CD8-positive, alpha-beta memory T cell (primary cell): ENCODE measurements at regions not wholly inside any gene's neighbourhood (a gene's known extent, or its start where the extent isn't known, plus 50 kb on each side); places are given as distances from the start of the nearest gene placed in this dataset.
A peak's percentile ranks its signal among the peaks of the same experiment; 100 is the strongest.
"Not testable (repeated sequence)": the region's sequence is repeated elsewhere in the genome, so short reads cannot be mapped to it uniquely, and the experiment has no call there.

Experiments used
- CTCF ChIA-PET: fragments of 350-600 bp; sonication (Branson Sonifier 250); formaldehyde crosslinking; loops from one replicate; lab custom pipeline; 2021; ENCODE audit warnings: antibody characterized with exemption; lab: Charles Lee
- POLR2A ChIA-PET: fragments of 350-600 bp; sonication (Branson Sonifier 250); formaldehyde crosslinking; loops from one replicate; lab custom pipeline; 2021; ENCODE audit warnings: antibody characterized with exemption; lab: Charles Lee
- DNase-seq, 5 donors: peaks; one replicate each; pipeline versions ENCODE4 v3.0.0 to v3.0.0-alpha.2; 2020 to 2022; ENCODE audit warnings: mixed read lengths in 1 of 5
- H3K27ac ChIP-seq: one replicate; pipeline ENCODE4 v1.7.0; 2013; ENCODE audit warnings: low read depth, mild to moderate bottlenecking, low read length, moderate library complexity
- H3K27me3 ChIP-seq: 2 replicates; pipeline ENCODE4 v1.7.0; 2013; ENCODE audit warnings: low read length, mild to moderate bottlenecking; ENCODE audit not compliant: insufficient read depth, poor library complexity, severe bottlenecking
- H3K36me3 ChIP-seq: 2 replicates; pipeline ENCODE4 v1.7.0; 2013; ENCODE audit warnings: mild to moderate bottlenecking, low read length, moderate library complexity; ENCODE audit not compliant: insufficient read depth
- H3K4me1 ChIP-seq: 2 replicates; pipeline ENCODE4 v1.7.0; 2013; ENCODE audit warnings: mild to moderate bottlenecking, low read length, moderate library complexity; ENCODE audit not compliant: insufficient read depth
- H3K4me3 ChIP-seq: 2 replicates; pipeline ENCODE4 v1.7.0; 2013; ENCODE audit warnings: mild to moderate bottlenecking, low read length
- H3K9me3 ChIP-seq: 2 replicates; pipeline ENCODE4 v1.7.0; 2013; ENCODE audit warnings: mild to moderate bottlenecking, low read length
- H3K27ac Mint-ChIP-seq, 8 donors: one replicate each; pipeline ENCODE4 v1.8.0; 2020 to 2021; ENCODE audit warnings: mixed read lengths in 8 of 8, mild to moderate bottlenecking in 6 of 8, inconsistent platforms in 3 of 8, moderate library complexity in 3 of 8
- H3K27me3 Mint-ChIP-seq, 2 donors: one replicate each; pipeline ENCODE4 v1.8.0; 2020 to 2021; ENCODE audit warnings: mixed read lengths in 2 of 2, mild to moderate bottlenecking in 1 of 2, moderate library complexity in 1 of 2
- H3K36me3 Mint-ChIP-seq, 3 donors: one replicate each; pipeline ENCODE4 v1.8.0; 2020 to 2021; ENCODE audit warnings: mixed read lengths in 3 of 3, inconsistent platforms in 1 of 3, mild to moderate bottlenecking in 1 of 3
- H3K4me1 Mint-ChIP-seq, 3 donors: one replicate each; pipeline ENCODE4 v1.8.0; 2020 to 2021; ENCODE audit warnings: mixed read lengths in 3 of 3, inconsistent platforms in 1 of 3, mild to moderate bottlenecking in 1 of 3
- H3K4me3 Mint-ChIP-seq, 7 donors: one replicate each; pipeline ENCODE4 v1.8.0; 2020 to 2021; ENCODE audit warnings: mixed read lengths in 7 of 7, mild to moderate bottlenecking in 6 of 7, moderate library complexity in 4 of 7, inconsistent platforms in 2 of 7
- H3K9me3 Mint-ChIP-seq, 5 donors: one replicate each; pipeline ENCODE4 v1.8.0; 2020 to 2022; ENCODE audit warnings: mixed read lengths in 5 of 5, mild to moderate bottlenecking in 3 of 5, moderate library complexity in 2 of 5, inconsistent platforms in 1 of 5

- ChIA-PET POLR2A (no interaction called here), CTCF (no interaction called here)
- Mint-ChIP-seq H3K9me3 (peaks cover 0 to 24% (median 2%) of the 10 kb centered on the region in 5 donors), H3K27me3 (no peaks in the 10 kb centered on the region), H3K4me3 (no peak overlapping the region), H3K4me1 (no peaks in the 10 kb centered on the region), H3K36me3 (no peaks in the 10 kb centered on the region), H3K27ac (no peak overlapping the region)
- Histone ChIP-seq H3K36me3 (no peaks in the 10 kb centered on the region), H3K4me1 (no peaks in the 10 kb centered on the region), H3K27me3 (no peaks in the 10 kb centered on the region), H3K9me3 (no peaks in the 10 kb centered on the region), H3K27ac (no peak overlapping the region), H3K4me3 (no peak overlapping the region)
- no peak for DNase-seq
Measured at GRCh38 chr6:114888241-114888640, 545.4 kb upstream of the HS3ST5 start.

- Mint-ChIP-seq H3K27me3 (no peaks in the 10 kb centered on the region), H3K27ac (no peak overlapping the region), H3K36me3 (no peaks in the 10 kb centered on the region), H3K4me1 (no peaks in the 10 kb centered on the region), H3K4me3 (no peak overlapping the region), H3K9me3 (peaks cover 0 to 28% (median 2%) of the 10 kb centered on the region in 5 donors)
- no peaks in the 10 kb centered on the region for H3K27me3 ChIP-seq
- ChIA-PET CTCF (no interaction called here), POLR2A (no interaction called here)
- H3K9me3 ChIP-seq, result no peaks in the 10 kb centered on the region
- H3K27ac ChIP-seq, result no peak overlapping the region
- no peak overlapping the region for H3K4me3 ChIP-seq
- no peak for DNase-seq
- H3K36me3 ChIP-seq, result no peaks in the 10 kb centered on the region
- no peaks in the 10 kb centered on the region for H3K4me1 ChIP-seq
Measured at GRCh38 chr6:114886670-114887436, 544.0 kb upstream of the HS3ST5 start.

- H3K36me3 ChIP-seq, result no peaks in the 10 kb centered on the region
Measured at GRCh38 chr6:114879693-114880092, 536.9 kb upstream of the HS3ST5 start.

GRCh38 chr6:114878091-114878490, 535.3 kb upstream of the HS3ST5 start:
- Mint-ChIP-seq H3K4me3 (no peak overlapping the region), H3K27ac (no peak overlapping the region), H3K27me3 (no peaks in the 10 kb centered on the region), H3K4me1 (no peaks in the 10 kb centered on the region), H3K9me3 (peaks cover 4 to 22% (median 6%) of the 10 kb centered on the region in 5 donors), H3K36me3 (peaks cover 0 to 3% (median 0%) of the 10 kb centered on the region in 3 donors)
- Histone ChIP-seq H3K9me3 (no peaks in the 10 kb centered on the region), H3K4me3 (no peak overlapping the region), H3K4me1 (no peaks in the 10 kb centered on the region), H3K27ac (no peak overlapping the region), H3K27me3 (no peaks in the 10 kb centered on the region), H3K36me3 (no peaks in the 10 kb centered on the region)
- ChIA-PET CTCF (no interaction called here), POLR2A (no interaction called here)
- DNase-seq, result no peak

More at GRCh38 chr6:114879693-114880092, 536.9 kb upstream of the HS3ST5 start:
- ChIA-PET CTCF (no interaction called here), POLR2A (no interaction called here)
- Mint-ChIP-seq H3K4me3 (no peak overlapping the region), H3K27ac (peak overlapping the region in 1 of 8 donors; percentile 36), H3K27me3 (no peaks in the 10 kb centered on the region), H3K9me3 (peaks cover 2 to 20% (median 6%) of the 10 kb centered on the region in 5 donors), H3K36me3 (no peaks in the 10 kb centered on the region), H3K4me1 (no peaks in the 10 kb centered on the region)
- Histone ChIP-seq H3K27me3 (no peaks in the 10 kb centered on the region), H3K9me3 (no peaks in the 10 kb centered on the region), H3K27ac (no peak overlapping the region), H3K4me3 (no peak overlapping the region), H3K4me1 (no peaks in the 10 kb centered on the region)
- DNase-seq, result no peak

- H3K4me3 Mint-ChIP-seq, result no peak overlapping the region
- POLR2A ChIA-PET, result no interaction called here
- H3K36me3 ChIP-seq, result no peaks in the 10 kb centered on the region
Measured at GRCh38 chr6:114874410-114874809, 531.6 kb upstream of the HS3ST5 start.

GRCh38 chr6:114865506-114865905, 522.7 kb upstream of the HS3ST5 start:
- H3K36me3 Mint-ChIP-seq, H3K4me1 Mint-ChIP-seq, POLR2A ChIA-PET, DNase-seq, H3K27me3 Mint-ChIP-seq, CTCF ChIA-PET, H3K27me3 ChIP-seq, H3K27ac ChIP-seq, H3K36me3 ChIP-seq, H3K9me3 ChIP-seq, H3K4me3 Mint-ChIP-seq, H3K27ac Mint-ChIP-seq, H3K4me1 ChIP-seq, H3K4me3 ChIP-seq: not testable (repeated sequence)
- peaks cover 0 to 21% (median 4%) of the 10 kb centered on the region in 5 donors for H3K9me3 Mint-ChIP-seq

More at GRCh38 chr6:114874410-114874809, 531.6 kb upstream of the HS3ST5 start:
- Histone ChIP-seq H3K4me1 (no peaks in the 10 kb centered on the region), H3K9me3 (no peaks in the 10 kb centered on the region), H3K4me3 (no peak overlapping the region), H3K27ac (no peak overlapping the region), H3K27me3 (no peaks in the 10 kb centered on the region)
- no peaks in the 10 kb centered on the region for H3K4me1 Mint-ChIP-seq
- no peak overlapping the region for H3K27ac Mint-ChIP-seq
- H3K27me3 Mint-ChIP-seq, result no peaks in the 10 kb centered on the region
- CTCF ChIA-PET, result no interaction called here
- no peak for DNase-seq
- peaks cover 6 to 27% (median 13%) of the 10 kb centered on the region in 5 donors for H3K9me3 Mint-ChIP-seq
- peaks cover 0 to 3% (median 0%) of the 10 kb centered on the region in 3 donors for H3K36me3 Mint-ChIP-seq

- H3K4me1 ChIP-seq, result no peaks in the 10 kb centered on the region
- no peaks in the 10 kb centered on the region for H3K36me3 ChIP-seq
- no peaks in the 10 kb centered on the region for H3K27me3 Mint-ChIP-seq
- no peaks in the 10 kb centered on the region for H3K9me3 ChIP-seq
- H3K27ac ChIP-seq, result no peak overlapping the region
- DNase-seq, result no peak
- no peak overlapping the region for H3K4me3 Mint-ChIP-seq
- ChIA-PET CTCF (no interaction called here), POLR2A (no interaction called here)
- H3K9me3 Mint-ChIP-seq, result peaks cover 0 to 24% (median 2%) of the 10 kb centered on the region in 5 donors
- H3K27me3 ChIP-seq, result no peaks in the 10 kb centered on the region
- no peaks in the 10 kb centered on the region for H3K36me3 Mint-ChIP-seq
- no peak overlapping the region for H3K27ac Mint-ChIP-seq
- no peak overlapping the region for H3K4me3 ChIP-seq
- no peaks in the 10 kb centered on the region for H3K4me1 Mint-ChIP-seq
Measured at GRCh38 chr6:114863610-114864009, 520.8 kb upstream of the HS3ST5 start.

- Histone ChIP-seq H3K4me3 (no peak overlapping the region), H3K36me3 (no peaks in the 10 kb centered on the region), H3K27ac (no peak overlapping the region), H3K9me3 (no peaks in the 10 kb centered on the region), H3K4me1 (no peaks in the 10 kb centered on the region), H3K27me3 (no peaks in the 10 kb centered on the region)
- POLR2A ChIA-PET, result no interaction called here
- no peaks in the 10 kb centered on the region for H3K36me3 Mint-ChIP-seq
- no peaks in the 10 kb centered on the region for H3K27me3 Mint-ChIP-seq
- no peak for DNase-seq
- H3K4me3 Mint-ChIP-seq, result no peak overlapping the region
- no peaks in the 10 kb centered on the region for H3K4me1 Mint-ChIP-seq
- no peak overlapping the region for H3K27ac Mint-ChIP-seq
- peaks cover 0 to 32% (median 4%) of the 10 kb centered on the region in 5 donors for H3K9me3 Mint-ChIP-seq
- CTCF ChIA-PET, result no interaction called here
Measured at GRCh38 chr6:114862819-114863218, 520.0 kb upstream of the HS3ST5 start.
